ENCODE measurements at regions not wholly inside any gene's neighbourhood (a gene's known extent, or its start where the extent isn't known, plus 50 kb on each side); places are given as distances from the start of the nearest gene placed in this dataset.

- TF ChIP-seq CHD7 (IDR thresholded peaks at IDR 0.05; ENCODE audit: insufficient replicate concordance, low read length): no peak
- TF ChIP-seq SIX5 (IDR thresholded peaks at IDR 0.05; ENCODE audit: low read depth, low read length): no peak
- TF ChIP-seq JUND (IDR thresholded peaks at IDR 0.05; ENCODE audit: low read length): no peak
- no peak for TF ChIP-seq NANOG (IDR thresholded peaks at IDR 0.05; ENCODE audit: insufficient read depth, low read depth, low read length, poor library complexity, severe bottlenecking)
Measured at GRCh38 chr1:58966103-58966916, 182.5 kb upstream of the JUN start (continued).

All from H1 (cell line).